HG03097 (cell line): ENCODE measurements at regions not wholly inside any gene's neighbourhood (a gene's known extent, or its start where the extent isn't known, plus 50 kb on each side); places are given as distances from the start of the nearest gene placed in this dataset.
"Not testable (repeated sequence)": the region's sequence is repeated elsewhere in the genome, so short reads cannot be mapped to it uniquely, and the experiment has no call there.

Source experiments
- ATAC-seq: cut with Tn5 transposase; IDR thresholded peaks from one replicate; pipeline ENCODE4 v1.9.1; 2021; ENCODE audit not compliant: unreplicated experiment, low FRiP score

DNA sequence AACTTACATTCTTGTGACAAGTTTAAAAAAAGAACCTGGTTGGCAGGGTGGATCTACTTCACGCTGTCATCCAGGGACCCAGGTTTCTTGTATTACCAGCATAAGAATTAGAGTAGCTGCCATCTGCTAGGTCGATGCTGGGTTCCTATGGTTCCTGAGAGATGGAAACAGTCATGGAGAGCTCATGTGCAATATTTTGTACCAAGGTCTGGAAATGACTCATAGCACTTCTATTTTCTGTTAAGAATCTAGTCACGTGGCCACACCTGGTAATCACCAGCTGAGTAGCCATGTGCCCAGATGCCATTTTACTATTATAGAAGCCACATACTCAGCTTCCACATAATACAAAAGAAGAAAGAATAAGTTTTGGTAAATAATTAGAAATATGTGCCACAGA is 171.3 kb downstream of the CD83 start:
- no peak for ATAC-seq

DNA sequence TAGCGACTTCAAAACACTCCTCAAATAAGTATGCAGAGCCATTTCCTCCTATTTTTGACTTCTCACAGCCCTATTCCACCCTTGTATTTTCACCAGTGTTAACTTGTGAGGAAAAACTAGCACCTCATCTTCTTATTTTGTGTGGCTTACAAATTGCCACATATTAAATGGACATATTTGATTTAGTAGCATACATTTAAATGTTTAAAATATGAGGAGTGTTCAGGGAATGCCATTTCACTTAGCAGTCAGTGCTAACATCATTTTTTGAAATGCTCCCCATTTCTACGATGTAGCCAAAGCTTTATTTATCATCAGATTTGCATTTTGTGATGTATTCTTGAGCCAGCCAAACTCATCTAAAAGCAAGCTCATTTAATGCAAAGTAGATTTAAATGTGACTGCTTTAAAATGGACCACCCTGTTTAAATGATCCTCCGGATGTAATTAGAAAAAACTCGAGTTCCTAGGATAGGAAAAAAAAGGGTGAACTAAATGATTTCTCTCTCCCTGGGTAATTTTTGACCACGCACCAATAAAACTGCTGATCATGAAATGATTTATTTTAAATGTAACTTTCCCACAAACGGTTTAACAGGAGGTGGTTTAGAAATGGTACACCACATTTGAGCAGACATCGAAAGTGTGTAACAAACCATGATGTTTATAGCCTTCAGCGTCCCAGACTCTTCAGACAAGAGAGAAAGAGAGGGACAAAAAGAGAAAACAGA is 172.6 kb downstream of the CD83 start:
- ATAC-seq = no peak

DNA sequence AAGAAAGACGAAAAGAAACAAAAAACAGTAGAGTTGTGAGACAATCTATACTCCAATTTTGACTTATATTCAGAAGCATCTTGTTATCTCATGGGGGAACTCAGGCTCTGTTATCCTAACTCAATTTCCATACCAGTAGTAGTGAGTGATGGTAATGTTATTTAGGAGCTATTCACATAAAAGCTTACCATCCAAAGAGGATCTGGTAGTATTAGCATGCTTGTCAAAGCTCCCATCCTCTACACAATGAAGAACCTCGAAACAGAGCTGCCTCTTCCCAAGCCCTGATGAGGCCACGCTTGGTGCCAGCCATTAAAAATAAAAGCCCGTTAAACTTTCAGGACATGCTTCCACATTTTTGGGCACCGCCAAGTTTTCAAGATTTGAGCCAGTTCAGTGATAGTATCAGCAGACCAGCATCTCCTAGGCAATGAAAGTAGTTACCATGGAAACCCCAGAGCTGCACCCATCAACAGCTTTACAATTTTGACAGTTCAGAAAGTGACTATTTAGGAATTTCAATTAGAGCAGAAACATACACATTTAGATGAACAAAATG is 173.3 kb downstream of the CD83 start:
- ATAC-seq = no peak

DNA sequence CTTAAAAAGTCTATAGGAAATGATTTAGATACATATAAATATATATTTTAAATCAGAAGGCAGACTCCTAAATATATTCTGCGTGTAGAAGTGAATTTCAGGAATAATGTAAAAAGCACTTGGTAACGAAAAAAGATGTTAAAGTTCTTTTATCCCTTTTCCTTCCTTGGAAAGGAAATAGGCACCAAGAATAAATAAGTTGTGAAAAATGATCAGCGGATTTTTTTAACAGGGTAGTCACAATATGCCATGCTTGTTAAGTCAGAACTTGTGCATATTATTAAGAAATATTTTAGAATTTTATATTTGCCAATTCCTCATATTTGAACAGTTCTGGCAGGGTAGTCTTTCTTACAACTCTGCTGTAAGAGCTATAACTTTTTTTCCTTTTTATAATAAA is 173.8 kb downstream of the CD83 start:
- no peak for ATAC-seq

DNA sequence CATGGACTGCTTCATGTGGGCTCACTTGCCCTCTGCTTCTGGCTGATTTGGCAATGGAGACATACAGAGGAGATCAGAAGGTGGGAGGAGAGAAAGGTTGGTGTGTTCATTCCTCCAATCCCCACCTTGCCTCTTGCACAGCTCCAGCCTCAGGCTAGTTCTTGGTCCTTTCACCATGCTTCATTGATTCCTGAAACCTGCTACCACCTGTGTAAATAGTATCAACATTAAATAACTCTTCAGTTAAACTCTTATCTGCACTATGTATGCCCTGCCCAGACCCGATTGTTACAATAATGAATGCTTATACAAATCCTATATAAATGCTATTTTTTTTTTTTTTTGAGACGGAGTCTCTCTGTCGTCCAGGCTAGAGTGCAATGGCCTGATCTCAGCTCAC is 174.5 kb downstream of the CD83 start:
- ATAC-seq = no peak

DNA sequence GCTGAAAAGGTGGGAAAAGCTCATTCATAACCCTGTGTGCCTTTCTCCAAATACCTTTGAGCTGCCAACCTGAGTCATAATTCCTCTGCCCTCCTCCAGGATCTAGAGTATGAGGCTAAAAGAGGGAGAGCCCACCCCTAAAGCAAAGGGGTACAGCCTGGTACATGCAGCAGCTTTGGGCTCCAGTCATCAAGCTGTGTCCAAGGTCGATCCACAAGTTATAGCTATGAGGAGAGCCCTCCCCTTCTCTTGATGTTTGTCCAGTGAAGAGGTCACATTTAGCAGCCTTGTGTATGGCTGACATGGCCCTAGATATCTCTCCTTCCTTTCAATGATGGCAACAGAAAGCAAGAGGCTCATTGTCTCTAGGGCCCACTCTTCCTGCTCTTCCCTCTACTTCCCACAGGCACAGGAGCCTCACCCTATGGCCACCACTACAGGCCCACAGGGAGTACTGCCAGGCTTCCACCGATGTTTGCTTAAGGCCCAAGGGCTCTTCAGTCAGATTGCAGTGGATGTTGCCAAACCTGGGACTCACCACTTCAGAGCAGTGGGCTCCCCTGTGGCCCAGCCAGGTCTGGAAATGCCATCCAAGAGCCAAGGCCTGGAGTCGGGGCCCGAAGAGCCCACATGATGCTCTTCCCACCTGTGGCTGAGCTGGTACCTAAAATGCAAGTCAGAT is 176.8 kb downstream of the CD83 start:
- no peak for ATAC-seq

DNA sequence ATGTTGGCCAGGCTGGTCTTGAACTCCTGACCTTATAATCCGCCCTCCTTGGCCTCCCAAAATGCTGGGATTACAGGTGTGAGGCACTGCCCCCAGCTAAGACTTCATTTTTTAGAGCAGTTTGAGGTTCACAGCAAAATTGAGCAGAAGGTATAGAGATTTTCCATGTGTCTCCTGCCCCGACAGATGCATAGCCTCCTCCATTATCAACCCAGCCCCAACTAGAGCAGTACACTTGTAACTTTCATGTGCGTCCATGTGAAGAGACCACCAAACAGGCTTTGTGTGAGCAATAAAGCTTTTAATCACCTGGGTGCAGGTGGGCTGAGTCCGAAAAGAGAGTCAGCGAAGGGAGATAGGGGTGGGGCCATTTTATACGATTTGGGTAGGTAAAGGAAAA is 179.1 kb downstream of the CD83 start:
- ATAC-seq = not testable (repeated sequence)

DNA sequence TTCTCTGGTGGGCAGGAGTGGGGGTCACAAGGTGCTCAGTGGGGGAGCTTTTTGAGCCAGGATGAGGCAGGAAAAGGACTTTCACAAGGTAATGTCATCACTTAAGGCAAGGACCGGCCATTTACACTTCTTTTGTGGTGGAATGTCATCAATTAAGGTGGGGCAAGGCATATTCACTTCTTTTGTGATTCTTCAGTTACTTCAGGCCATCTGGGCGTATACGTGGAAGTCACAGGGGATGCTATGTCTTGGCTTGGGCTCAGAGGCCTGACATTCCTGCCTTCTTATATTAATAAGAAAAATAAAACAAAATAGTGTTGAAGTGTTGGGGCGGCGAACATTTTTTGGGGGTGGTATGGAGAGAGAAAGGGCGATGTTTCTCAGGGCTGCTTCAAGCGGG is 179.5 kb downstream of the CD83 start:
- ATAC-seq = not testable (repeated sequence)

DNA sequence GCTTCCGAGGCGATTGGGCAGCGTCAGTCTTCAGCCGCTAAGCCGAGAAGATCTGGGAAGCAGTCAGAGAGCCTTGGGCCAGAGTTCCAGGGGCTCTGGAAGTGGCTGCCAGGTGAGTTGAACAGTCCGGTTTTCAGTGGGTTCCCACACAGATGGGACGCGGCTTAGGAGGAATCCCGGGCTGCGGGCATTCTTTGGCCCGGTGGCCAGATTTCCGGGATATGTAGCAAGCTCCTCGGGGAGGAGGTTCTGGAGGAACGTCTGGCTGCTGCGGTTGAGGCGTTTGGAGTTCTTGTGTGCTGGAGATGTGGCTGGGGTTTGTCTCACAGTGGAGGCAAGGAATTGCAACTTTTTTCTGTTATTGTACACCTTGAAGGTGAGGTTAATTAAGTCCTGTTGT is 182.6 kb downstream of the CD83 start:
- not testable (repeated sequence) for ATAC-seq

DNA sequence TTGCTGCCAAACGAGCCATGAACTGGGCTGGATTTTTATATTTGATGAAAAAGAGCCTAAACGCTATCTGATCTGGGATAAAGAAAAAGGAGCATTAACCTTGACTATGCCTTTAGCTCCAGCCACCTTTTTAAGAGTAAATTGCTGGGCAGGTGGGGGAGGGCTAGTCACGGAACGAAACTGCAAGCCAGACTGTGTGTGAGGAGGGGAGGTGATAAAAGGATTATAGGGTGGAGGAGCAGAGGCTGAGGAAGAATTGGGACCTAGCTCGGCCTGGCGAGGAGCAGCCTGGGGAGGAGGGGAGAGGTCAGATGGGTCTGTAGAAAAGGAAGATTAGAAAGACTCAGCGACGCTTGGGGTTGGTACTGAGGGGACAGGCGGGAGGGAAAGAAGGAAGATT is 183.1 kb downstream of the CD83 start:
- not testable (repeated sequence) for ATAC-seq

DNA sequence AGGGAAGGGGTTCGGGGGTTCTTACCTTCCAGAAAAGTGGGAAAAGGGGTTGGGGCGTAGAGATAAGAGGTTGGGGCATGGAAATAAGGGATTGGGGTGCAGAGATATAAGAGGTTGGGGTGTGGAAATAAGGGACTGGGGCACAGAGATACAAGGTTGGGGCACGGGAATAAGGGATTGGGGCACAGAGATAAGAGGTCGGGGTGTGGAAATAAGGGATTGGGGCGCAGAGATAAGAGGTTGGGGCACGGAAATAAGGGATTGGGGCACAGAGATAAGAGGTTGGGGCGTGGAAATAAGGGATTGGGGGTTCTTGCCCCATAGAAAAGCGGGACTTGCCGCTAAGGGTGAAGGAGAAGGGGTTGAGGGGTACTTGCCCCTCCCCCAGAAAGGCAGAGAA is 183.9 kb downstream of the CD83 start:
- not testable (repeated sequence) for ATAC-seq

DNA sequence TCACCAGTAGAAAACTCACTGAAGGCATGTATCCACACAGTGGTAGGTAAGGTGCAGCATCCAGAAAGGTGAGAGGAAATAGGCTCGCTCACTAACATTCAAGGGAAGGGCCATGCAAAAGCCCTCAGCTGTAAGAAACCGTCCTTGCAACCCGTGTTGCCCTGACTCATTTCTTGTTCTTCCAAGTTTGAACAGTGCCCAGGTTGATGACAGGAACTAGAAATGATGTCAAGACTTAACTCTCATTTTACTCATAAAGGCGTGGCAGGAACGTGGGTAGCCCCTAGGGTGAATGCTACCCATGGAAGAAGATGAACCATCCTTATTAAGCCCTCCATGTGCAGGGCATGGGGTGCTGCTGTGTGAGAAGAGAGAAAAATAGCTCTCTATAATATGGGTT is 187.6 kb downstream of the CD83 start:
- no peak for ATAC-seq

DNA sequence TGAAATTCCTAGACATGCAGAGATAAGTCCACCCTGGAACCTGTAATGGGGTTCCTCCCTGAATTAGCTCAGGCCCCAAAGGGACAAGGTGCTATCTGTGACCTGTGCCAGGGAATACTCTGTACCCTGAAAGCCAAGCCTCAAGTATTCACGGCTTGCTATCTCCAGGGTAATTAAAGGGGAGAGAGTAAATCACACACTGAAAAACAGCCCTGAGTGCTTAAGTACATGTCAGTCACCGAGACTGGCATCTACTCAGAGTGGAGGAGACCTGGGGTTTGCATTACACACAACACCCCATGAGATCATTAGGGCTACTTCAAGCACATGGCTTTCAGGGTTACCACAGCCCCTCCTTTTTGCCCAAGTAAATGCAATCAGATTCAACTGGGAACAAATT is 188.1 kb downstream of the CD83 start:
- no peak for ATAC-seq

DNA sequence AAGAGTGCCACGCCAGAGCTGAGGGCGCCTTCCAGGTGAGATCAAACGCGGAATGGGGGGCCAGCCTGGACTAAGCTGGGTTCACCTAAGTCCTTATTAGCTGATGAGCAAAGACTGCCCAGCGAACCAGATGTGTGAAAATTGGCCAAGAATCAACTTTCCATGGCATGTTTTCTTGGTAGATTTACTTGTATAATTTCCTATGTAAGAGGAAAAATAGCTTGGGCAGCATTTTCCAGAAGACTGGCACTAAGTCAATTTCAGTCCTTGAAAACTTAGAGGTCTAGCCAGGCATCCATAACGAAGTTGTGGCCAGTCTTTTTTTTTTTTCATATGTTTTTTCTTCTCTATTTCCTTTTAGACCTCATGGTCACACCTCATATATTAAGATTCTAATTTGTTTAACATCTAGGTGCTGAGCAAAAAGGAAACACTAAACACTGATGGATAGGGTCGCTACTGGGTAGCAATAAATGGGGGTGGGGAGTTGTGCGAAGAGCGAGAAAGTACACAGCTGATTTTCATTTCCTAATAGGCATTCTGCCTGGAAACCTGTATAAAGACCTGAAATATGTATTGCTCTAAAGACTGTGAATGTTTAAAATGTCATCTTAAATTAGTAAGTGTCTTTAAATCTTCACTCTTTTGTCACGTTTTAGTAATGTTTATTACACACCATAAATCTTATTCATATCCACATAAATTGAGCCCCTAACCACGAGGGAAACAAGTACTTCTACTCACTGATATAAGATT is 188.8 kb downstream of the CD83 start:
- ATAC-seq = no peak

DNA sequence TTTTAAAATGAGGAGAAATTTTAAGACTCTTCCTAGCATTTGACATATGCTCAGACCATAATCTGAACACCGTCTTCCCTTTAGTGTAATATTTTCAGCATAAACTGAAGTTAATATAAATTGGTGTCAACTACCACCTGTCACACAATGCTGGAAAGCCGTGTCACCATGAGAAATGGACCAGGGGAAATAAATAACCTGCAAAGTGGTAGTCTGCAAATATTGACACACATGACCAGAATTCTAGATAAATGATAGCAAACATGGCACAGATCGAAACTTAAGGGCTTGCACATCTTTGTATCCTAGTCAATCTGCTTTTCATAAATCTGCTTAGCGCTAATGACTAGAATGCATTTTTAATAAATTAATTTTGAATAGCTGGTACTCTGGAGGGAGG is 191.9 kb downstream of the CD83 start:
- ATAC-seq = no peak

DNA sequence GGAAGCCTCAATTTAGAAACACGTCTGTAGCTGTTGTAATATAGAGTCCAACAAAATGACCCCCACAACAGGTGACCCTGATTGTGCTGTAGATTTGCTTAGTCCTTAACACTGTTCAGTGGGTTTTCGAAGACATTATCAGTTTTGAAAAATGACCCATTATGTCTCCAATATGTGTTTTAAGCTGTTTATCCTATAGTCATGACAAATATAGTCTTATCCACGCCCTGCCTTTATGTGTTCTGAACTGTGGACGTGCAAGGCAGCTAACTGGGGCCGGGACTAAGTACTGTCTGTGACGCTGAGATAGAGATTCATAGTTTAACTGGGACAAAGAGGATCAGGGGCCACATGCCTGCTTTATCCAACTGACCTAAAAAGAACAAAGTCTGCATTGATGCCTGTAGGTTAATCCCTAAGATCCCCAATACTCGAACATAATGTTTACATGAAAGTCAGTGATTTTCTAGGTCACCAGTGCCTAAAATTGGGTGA is 192.4 kb downstream of the CD83 start:
- ATAC-seq = no peak

DNA sequence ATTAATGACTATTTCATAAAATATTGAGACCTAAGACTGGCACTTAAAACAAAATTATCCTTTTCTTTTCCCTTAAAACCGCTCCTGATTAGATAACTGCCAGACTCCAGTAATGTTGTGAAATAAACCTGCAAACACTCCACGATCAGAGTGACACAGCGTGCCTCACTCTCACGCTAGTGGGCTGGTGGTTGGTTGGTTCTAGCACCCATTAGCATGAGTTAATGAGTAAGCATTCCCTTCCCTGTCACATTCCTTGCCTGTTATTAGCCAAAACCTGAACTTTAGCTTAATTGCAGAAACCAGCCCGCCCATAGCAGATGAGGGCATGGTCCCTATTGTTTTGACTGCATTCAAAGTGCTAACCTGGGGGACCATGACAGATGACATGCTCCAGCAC is 193.4 kb downstream of the CD83 start:
- no peak for ATAC-seq

DNA sequence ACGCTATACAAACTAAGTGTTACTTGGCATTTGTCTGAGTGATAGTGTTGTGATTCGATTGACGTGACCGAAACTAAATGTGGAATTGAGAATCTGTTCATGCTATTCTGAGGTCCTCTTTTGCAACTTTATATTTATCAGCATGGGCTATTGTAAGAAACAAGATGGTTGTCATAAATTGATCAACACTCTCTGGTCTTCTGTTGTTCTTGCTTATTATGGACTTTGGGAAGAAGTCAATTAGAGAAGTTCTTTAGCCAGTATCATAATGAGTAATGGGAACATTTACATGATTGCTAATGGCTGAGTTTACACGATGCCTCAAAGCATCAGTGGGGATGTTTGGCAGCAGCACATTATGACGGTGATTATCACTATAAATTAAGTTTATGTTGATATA is 195.0 kb downstream of the CD83 start:
- no peak for ATAC-seq

DNA sequence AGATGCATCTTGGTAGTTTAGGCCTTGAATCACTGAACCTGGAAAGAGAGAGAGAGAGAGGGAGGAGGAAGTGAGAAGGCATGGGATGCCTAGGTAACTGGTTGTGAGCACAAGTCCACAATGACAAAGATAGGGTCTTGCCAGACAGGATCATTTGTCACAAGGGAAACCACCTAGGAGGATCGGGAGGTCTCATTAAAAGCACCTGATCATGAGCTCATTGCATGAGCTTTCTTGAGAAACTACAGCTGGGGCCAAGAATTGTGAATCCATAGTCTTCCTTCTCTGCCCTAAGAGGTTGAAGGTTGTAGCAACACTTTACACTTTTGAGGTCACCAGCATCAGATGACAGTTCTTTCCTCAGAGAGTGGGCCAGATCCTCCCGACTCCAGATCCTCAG is 195.7 kb downstream of the CD83 start:
- no peak for ATAC-seq

DNA sequence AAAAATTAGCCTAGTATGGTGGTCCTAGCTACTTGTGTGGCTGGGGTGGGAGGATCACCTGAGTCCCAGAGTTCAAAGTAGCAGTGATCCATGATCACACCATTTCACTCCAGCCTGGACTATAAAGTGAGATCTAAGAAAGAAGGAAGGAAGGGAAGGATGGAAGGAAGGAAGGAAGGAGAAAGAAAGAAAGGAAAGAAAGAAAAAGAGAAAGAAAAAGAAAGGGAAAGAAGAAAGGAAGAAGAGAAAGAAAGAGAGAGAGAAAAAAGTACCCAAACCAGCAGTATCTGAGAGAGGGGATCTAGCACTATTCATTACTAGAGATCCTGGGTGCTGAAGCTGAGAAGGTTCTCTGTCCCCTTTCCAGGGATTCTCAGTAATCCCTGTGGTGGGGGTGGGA is 197.8 kb downstream of the CD83 start:
- ATAC-seq = no peak

DNA sequence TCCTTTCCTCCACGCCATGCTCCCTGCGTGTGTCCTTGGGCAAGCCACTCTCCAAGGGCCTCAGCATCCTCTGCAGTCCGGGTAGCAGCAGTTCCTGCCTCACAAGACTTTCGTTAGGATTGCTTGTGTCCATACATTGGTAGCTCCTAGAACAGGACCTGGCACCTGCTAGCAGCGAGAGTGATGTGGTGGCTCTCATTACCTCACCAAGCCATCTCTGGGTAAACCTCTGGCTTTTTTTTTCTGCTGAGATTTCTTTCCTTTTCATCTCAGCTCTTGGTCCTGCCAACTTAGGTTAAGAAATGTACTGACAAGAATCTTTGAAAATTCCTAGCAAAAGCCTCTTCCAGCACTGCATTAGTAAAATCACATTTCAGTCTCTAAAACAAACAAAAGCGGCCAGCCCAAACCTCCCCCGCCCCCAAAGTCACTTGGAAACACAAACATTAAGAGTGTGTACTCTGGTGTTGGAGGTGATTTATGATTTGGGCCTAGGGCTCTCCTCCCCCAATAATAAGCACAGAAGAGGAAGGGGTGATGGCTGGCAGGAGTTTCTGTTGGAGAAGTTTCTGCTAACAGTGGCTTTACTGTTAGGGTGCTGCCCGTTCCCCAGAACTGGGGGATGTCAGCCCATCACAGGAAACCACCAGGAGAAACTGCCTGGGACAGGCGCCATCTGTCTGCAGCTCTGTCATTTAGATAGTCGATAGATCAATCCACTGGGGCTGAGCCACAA is 199.2 kb downstream of the CD83 start:
- no peak for ATAC-seq
